ENCODE measurements at regions not wholly inside any gene's neighbourhood (a gene's known extent, or its start where the extent isn't known, plus 50 kb on each side); places are given as distances from the start of the nearest gene placed in this dataset.

DNA sequence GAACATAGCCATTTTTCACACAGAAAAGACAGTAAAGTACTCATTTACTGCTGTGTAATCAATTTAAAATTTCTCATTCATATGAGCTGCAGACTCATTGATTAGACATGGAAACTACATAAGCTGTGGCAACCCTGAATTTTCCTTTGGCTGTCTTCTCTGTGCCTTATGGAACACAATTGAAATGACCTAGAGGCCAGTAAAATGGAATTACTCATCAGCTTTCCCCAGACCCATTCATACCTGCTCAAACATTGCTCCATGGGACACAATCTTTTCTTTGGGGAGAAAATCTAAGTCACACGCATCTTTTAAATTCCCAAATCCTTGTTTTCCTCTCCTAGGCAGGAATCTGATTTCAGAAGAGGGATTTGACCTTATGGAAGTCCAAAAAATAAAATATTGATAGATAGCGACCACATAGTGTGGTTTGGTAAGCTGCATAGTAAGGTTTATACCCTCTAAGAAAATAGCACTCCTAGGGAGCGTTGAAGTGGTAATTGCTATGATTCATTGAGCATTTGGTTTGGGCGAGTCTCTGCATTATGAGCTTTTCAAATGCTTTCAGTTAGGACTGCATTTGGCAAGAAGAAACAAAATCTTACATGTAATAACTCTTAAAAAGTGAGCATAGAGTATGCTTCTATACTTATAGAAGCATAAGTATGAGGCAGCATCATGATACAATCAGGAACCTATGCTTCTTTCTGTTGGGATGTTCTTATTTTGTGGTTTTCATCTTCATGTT is 243.4 kb upstream of the GADL1 start:
- Histone ChIP-seq H3K4me2 (no peak overlapping the region), H3K9me3 (no peaks in the 10 kb centered on the region), H3K4me3 (no peak overlapping the region), H3K27ac (no peak overlapping the region), H3K4me1 (no peaks in the 10 kb centered on the region)
- POLR2A ChIA-PET: no interaction called here
- CTCF ChIA-PET: interaction anchor here (1.6 kb wide), 1 partner anchor 12 kb away, joined by 3 read pairs; no protein-coding TSS in a partner anchor
- no peak for FAIRE-seq
- peak; percentile 30 for TF ChIP-seq MAFK (IDR thresholded peaks at IDR 0.05; ENCODE audit: partially characterized antibody)
- TF ChIP-seq CHD2 (IDR thresholded peaks at IDR 0.05; ENCODE audit: low read length, partially characterized antibody): no peak
- TF ChIP-seq, protein P1, sequence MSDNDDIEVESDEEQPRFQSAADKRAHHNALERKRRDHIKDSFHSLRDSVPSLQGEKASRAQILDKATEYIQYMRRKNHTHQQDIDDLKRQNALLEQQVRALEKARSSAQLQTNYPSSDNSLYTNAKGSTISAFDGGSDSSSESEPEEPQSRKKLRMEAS (IDR thresholded peaks at IDR 0.05): no peak
- TF ChIP-seq HOXB13 (CRISPR knock-in tag; IDR thresholded peaks at IDR 0.05; ENCODE audit: low read depth): no peak
- TF ChIP-seq NR3C1 (IDR thresholded peaks at IDR 0.05): no peak
- ATAC-seq: no peak
- DNase-seq (ENCODE audit: low read depth in 1 of 2, low spot score in 1 of 2): no peak
- 48% methylated on average over 4 of the region's 4 CpGs for WGBS (ENCODE audit: missing lambda C conversion rate)

- POLR2A ChIA-PET: no interaction called here
Observed at GRCh38 chr3:31140470-31140869, 246.0 kb upstream of the GADL1 start.

DNA sequence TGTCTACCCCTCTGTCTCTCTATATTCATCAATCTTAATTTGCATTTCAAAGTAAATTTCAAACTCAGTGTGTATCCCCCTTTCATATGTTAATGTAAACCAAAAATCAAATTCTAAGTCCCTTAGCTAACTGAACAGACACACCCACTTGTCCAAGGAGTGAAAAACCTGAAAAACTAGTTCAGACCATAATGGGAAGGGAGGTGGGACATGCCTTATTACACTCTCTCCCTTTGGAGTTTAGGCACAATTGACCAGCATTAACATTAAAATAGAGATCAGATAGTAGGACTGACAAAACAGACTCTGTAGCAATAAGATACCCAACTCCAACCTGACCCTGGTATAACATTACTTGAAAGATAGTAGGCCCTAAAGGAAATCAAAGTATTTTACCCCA is 247.7 kb upstream of the GADL1 start:
- H3K4me3 ChIP-seq: no peak overlapping the region
- no peaks in the 10 kb centered on the region for H3K4me1 ChIP-seq
- H3K9me3 ChIP-seq: peaks cover 5% of the 10 kb centered on the region; the same call in 2 of the 3 replicates
- ChIA-PET POLR2A (no interaction called here), CTCF (no interaction called here)
- no peak for ATAC-seq
- no peak overlapping the region for H3K4me2 ChIP-seq
- TF ChIP-seq HOXB13 (CRISPR knock-in tag; IDR thresholded peaks at IDR 0.05; ENCODE audit: low read depth): no peak
- no peak for TF ChIP-seq CEBPB (IDR thresholded peaks at IDR 0.05)
- TF ChIP-seq POLR2AphosphoS2 (conservative IDR thresholded peaks at IDR 0.05; ENCODE audit: low read length): no peak
- no peak for TF ChIP-seq JUN (IDR thresholded peaks at IDR 0.05)
- TF ChIP-seq HOXB5 (CRISPR knock-in tag; IDR thresholded peaks at IDR 0.05): no peak
- TF ChIP-seq REST (IDR thresholded peaks at IDR 0.05): no peak
- no peak for TF ChIP-seq HES2 (IDR thresholded peaks at IDR 0.05)
- H3K27ac ChIP-seq: no peak overlapping the region
- FAIRE-seq: no peak
- no peak for DNase-seq (ENCODE audit: low read depth in 1 of 2, low spot score in 1 of 2)

More at GRCh38 chr3:31140470-31140869, 246.0 kb upstream of the GADL1 start:
- DNase-seq (ENCODE audit: low read depth in 1 of 2, low spot score in 1 of 2) (no peak), ATAC-seq (no peak), FAIRE-seq (peak; percentile 51)
- Histone ChIP-seq H3K4me1 (no peaks in the 10 kb centered on the region), H3K27ac (no peak overlapping the region), H3K9me3 (no peaks in the 10 kb centered on the region), H3K4me3 (no peak overlapping the region), H3K4me2 (no peak overlapping the region)
- TF ChIP-seq PHF8 (IDR thresholded peaks at IDR 0.05; ENCODE audit: borderline replicate concordance, low read depth) (no peak), HES2 (IDR thresholded peaks at IDR 0.05) (no peak), RCOR1 (IDR thresholded peaks at IDR 0.05; ENCODE audit: low read depth, low read length) (no peak), CEBPB (IDR thresholded peaks at IDR 0.05) (no peak), POLR2A (IDR thresholded peaks at IDR 0.05; ENCODE audit: low read length) (no peak), JUN (IDR thresholded peaks at IDR 0.05) (no peak), MAFK (IDR thresholded peaks at IDR 0.05; ENCODE audit: partially characterized antibody) (no peak), HEYL (CRISPR knock-in tag; IDR thresholded peaks at IDR 0.05) (no peak), KDM5A (IDR thresholded peaks at IDR 0.05) (no peak), CBX8 (IDR thresholded peaks at IDR 0.05) (no peak), HOXB5 (CRISPR knock-in tag; IDR thresholded peaks at IDR 0.05) (no peak), ATOH8 (CRISPR knock-in tag; IDR thresholded peaks at IDR 0.05; ENCODE audit: low read depth) (no peak)
- CTCF ChIA-PET: no interaction called here

Measured in A549 (cell line).